ENCODE measurements at regions not wholly inside any gene's neighbourhood (a gene's known extent, or its start where the extent isn't known, plus 50 kb on each side); places are given as distances from the start of the nearest gene placed in this dataset.

- TF ChIP-seq POLR2A (IDR thresholded peaks at IDR 0.05) (no peak), CTCF (IDR thresholded peaks at IDR 0.05) (no peak)
Measured at GRCh38 chrX:63488546-63489373, 137.6 kb upstream of the SPIN4 start.
